GM18868 (cell line): ENCODE measurements at regions not wholly inside any gene's neighbourhood (a gene's known extent, or its start where the extent isn't known, plus 50 kb on each side); places are given as distances from the start of the nearest gene placed in this dataset.

Experiments
- ATAC-seq: cut with Tn5 transposase; IDR thresholded peaks from one replicate; pipeline ENCODE4 v1.9.1; 2021; ENCODE audit warnings: mild to moderate bottlenecking, moderate library complexity; ENCODE audit not compliant: unreplicated experiment

- ATAC-seq, result no peak
Measured at GRCh38 chr2:128564131-128564530, 245.5 kb upstream of the HS6ST1 start.

GRCh38 chr2:128564551-128564950 lies 245.9 kb upstream of the HS6ST1 start:
- no peak for ATAC-seq

- ATAC-seq, result no peak
Measured at GRCh38 chr2:128565441-128565840, 246.8 kb upstream of the HS6ST1 start.

- ATAC-seq, result no peak
Measured at GRCh38 chr2:128566671-128567070, 248.0 kb upstream of the HS6ST1 start.

GRCh38 chr2:128568106-128568505 lies 249.4 kb upstream of the HS6ST1 start:
- ATAC-seq, result no peak

GRCh38 chr2:128573116-128573515 lies 254.4 kb upstream of the HS6ST1 start:
- no peak for ATAC-seq

- no peak for ATAC-seq
Measured at GRCh38 chr2:128573531-128573930, 254.9 kb upstream of the HS6ST1 start.

GRCh38 chr2:128577141-128577930 lies 258.7 kb upstream of the HS6ST1 start:
- ATAC-seq, result no peak

GRCh38 chr2:128578406-128579390 lies 260.0 kb upstream of the HS6ST1 start:
- ATAC-seq, result no peak

GRCh38 chr2:128579825-128580224 lies 261.2 kb upstream of the HS6ST1 start:
- ATAC-seq, result no peak

- ATAC-seq, result no peak
Measured at GRCh38 chr2:128580988-128581848, 262.6 kb upstream of the HS6ST1 start.

GRCh38 chr2:128581849-128582244 lies 263.2 kb upstream of the HS6ST1 start:
- no peak for ATAC-seq

GRCh38 chr2:128584296-128584890 lies 265.7 kb upstream of the HS6ST1 start:
- no peak for ATAC-seq

GRCh38 chr2:128585706-128586105 lies 267.0 kb upstream of the HS6ST1 start:
- no peak for ATAC-seq

GRCh38 chr2:128589681-128590080 lies 271.0 kb upstream of the HS6ST1 start:
- no peak for ATAC-seq

- no peak for ATAC-seq
Measured at GRCh38 chr2:128590309-128591021, 271.8 kb upstream of the HS6ST1 start.

GRCh38 chr2:128591022-128591860 lies 272.6 kb upstream of the HS6ST1 start:
- no peak for ATAC-seq

- ATAC-seq, result no peak
Measured at GRCh38 chr2:128591861-128592822, 273.5 kb upstream of the HS6ST1 start.
